Sigmoid colon (tissue), 6 donors: ENCODE measurements at regions not wholly inside any gene's neighbourhood (a gene's known extent, or its start where the extent isn't known, plus 50 kb on each side); places are given as distances from the start of the nearest gene placed in this dataset.

Experiments used
- DNase-seq: peaks from one replicate; pipeline ENCODE4 v3.0.0-alpha.2; 2019
- H3K27ac ChIP-seq, 4 donors: fragments of 200-600 bp; sonication (generic); one replicate each; pipeline ENCODE4 v1.5.1; 2016 to 2019; ENCODE audit warnings: mild to moderate bottlenecking in 1 of 4
- H3K27me3 ChIP-seq, 3 donors: fragments of 200-600 bp; sonication (generic); one replicate each; pipeline ENCODE4 v1.5.1; 2019; ENCODE audit warnings: mild to moderate bottlenecking in 1 of 3
- H3K36me3 ChIP-seq, 4 donors: fragments of 200-600 bp; sonication (generic); one replicate each; pipeline ENCODE4 v1.5.1; 2016 to 2019
- H3K4me1 ChIP-seq, 4 donors: fragments of 200-600 bp; sonication (generic); one replicate each; pipeline ENCODE4 v1.5.1; 2017 to 2019
- H3K4me3 ChIP-seq, 4 donors: fragments of 200-600 bp; sonication (generic); one replicate each; pipeline ENCODE4 v1.5.1; 2017 to 2019; ENCODE audit warnings: mild to moderate bottlenecking in 2 of 4, moderate library complexity in 1 of 4
- H3K9me3 ChIP-seq, 4 donors: fragments of 200-600 bp in 3 of 4; sonication (generic) in 3 of 4; one replicate each; pipeline versions ENCODE4 v1.5.1 to v1.6.1; 2013 to 2019
- EP300 ChIP-seq, 4 donors: sonication (generic); formaldehyde crosslinking; IDR thresholded peaks; one replicate each; pipeline ENCODE4 v1.6.1; 2017; ENCODE audit warnings: antibody characterized with exemption in 4 of 4
- POLR2A ChIP-seq, 2 donors: fragments of 450-650 bp; IDR thresholded peaks; one replicate each; pipeline ENCODE4 v1.6.1; 2016; ENCODE audit warnings: antibody characterized with exemption in 2 of 2, mild to moderate bottlenecking in 2 of 2, moderate library complexity in 2 of 2
- POLR2AphosphoS5 ChIP-seq, 4 donors: sonication (generic); formaldehyde crosslinking; IDR thresholded peaks; one replicate each; pipeline ENCODE4 v1.6.1; 2017; ENCODE audit warnings: antibody characterized with exemption in 4 of 4
- WGBS, 2 donors: extraction: QIAGEN DNeasy Blood & Tissue Kit; methylation state at CpG; one replicate each; pipeline ENCODE4 v1.1.7; 2013; 5-methylcytosine and 5-hydroxymethylcytosine counted together
- intact Hi-C: fragments of 100-400 bp; cut with DNase I; formaldehyde crosslinking; loops from one replicate; pipeline ENCODE4 v1.15.1; 2023
- TF ChIP-seq, protein P1 (sequence below), 4 experiments: fragments of 450-650 bp in 3 of 4; fragments of 200-600 bp in 1 of 4; IDR thresholded peaks; one replicate each; pipeline ENCODE4 v1.5.1; 2016 to 2019; ENCODE audit warnings: antibody characterized with exemption in 4 of 4, mild to moderate bottlenecking in 3 of 4, moderate library complexity in 2 of 4
- donor health status: healthy with polysubstance abuse.
- donor health status: healthy.

- Histone ChIP-seq H3K27me3 (no peaks in the 10 kb centered on the region), H3K4me3 (no peak overlapping the region), H3K36me3 (no peaks in the 10 kb centered on the region), H3K9me3 (no peaks in the 10 kb centered on the region), H3K27ac (no peak overlapping the region), H3K4me1 (no peaks in the 10 kb centered on the region)
- DNase-seq, result no peak
- TF ChIP-seq POLR2A (IDR thresholded peaks at IDR 0.05) (no peak), EP300 (IDR thresholded peaks at IDR 0.05) (no peak), POLR2AphosphoS5 (IDR thresholded peaks at IDR 0.05) (no peak)
- TF ChIP-seq, protein P1, sequence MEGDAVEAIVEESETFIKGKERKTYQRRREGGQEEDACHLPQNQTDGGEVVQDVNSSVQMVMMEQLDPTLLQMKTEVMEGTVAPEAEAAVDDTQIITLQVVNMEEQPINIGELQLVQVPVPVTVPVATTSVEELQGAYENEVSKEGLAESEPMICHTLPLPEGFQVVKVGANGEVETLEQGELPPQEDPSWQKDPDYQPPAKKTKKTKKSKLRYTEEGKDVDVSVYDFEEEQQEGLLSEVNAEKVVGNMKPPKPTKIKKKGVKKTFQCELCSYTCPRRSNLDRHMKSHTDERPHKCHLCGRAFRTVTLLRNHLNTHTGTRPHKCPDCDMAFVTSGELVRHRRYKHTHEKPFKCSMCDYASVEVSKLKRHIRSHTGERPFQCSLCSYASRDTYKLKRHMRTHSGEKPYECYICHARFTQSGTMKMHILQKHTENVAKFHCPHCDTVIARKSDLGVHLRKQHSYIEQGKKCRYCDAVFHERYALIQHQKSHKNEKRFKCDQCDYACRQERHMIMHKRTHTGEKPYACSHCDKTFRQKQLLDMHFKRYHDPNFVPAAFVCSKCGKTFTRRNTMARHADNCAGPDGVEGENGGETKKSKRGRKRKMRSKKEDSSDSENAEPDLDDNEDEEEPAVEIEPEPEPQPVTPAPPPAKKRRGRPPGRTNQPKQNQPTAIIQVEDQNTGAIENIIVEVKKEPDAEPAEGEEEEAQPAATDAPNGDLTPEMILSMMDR (IDR thresholded peaks at IDR 0.05), result no peak
- intact Hi-C loops, result no loop called here
- WGBS, 2 donors, result 95 to 98% methylated on average over 1 of the region's 1 CpG
Measured at GRCh38 chr6:128740951-128741350, 142.0 kb upstream of the LAMA2 start.

- no peak for DNase-seq
- Histone ChIP-seq H3K9me3 (no peaks in the 10 kb centered on the region), H3K4me3 (no peak overlapping the region), H3K27me3 (no peaks in the 10 kb centered on the region), H3K4me1 (no peaks in the 10 kb centered on the region), H3K27ac (no peak overlapping the region), H3K36me3 (no peaks in the 10 kb centered on the region)
- TF ChIP-seq POLR2A (IDR thresholded peaks at IDR 0.05) (no peak), EP300 (IDR thresholded peaks at IDR 0.05) (no peak), POLR2AphosphoS5 (IDR thresholded peaks at IDR 0.05) (no peak)
- TF ChIP-seq, protein P1 (IDR thresholded peaks at IDR 0.05), result no peak
- intact Hi-C loops, result no loop called here
- 74 to 77% methylated on average over 2 of the region's 2 CpGs for WGBS, 2 donors
Measured at GRCh38 chr6:128739112-128739511, 143.8 kb upstream of the LAMA2 start.

GRCh38 chr6:128738112-128738511, 144.8 kb upstream of the LAMA2 start:
- intact Hi-C loops, result no loop called here
- no peak for TF ChIP-seq EP300 (IDR thresholded peaks at IDR 0.05)
- no peak for TF ChIP-seq POLR2AphosphoS5 (IDR thresholded peaks at IDR 0.05)
- TF ChIP-seq, protein P1 (IDR thresholded peaks at IDR 0.05), result no peak
- TF ChIP-seq POLR2A (IDR thresholded peaks at IDR 0.05), result no peak

GRCh38 chr6:128736780-128737179, 146.2 kb upstream of the LAMA2 start:
- DNase-seq, result no peak
- H3K27ac ChIP-seq, result no peak overlapping the region
- no peak overlapping the region for H3K4me3 ChIP-seq
- TF ChIP-seq EP300 (IDR thresholded peaks at IDR 0.05), result no peak
- TF ChIP-seq POLR2AphosphoS5 (IDR thresholded peaks at IDR 0.05), result no peak
- no peak for TF ChIP-seq POLR2A (IDR thresholded peaks at IDR 0.05)
- TF ChIP-seq, protein P1 (IDR thresholded peaks at IDR 0.05), result no peak
- intact Hi-C loops, result no loop called here
- H3K36me3 ChIP-seq, result no peaks in the 10 kb centered on the region
- no peaks in the 10 kb centered on the region for H3K27me3 ChIP-seq
- H3K4me1 ChIP-seq, result no peaks in the 10 kb centered on the region
- no peaks in the 10 kb centered on the region for H3K9me3 ChIP-seq

More at GRCh38 chr6:128738112-128738511, 144.8 kb upstream of the LAMA2 start:
- WGBS, 2 donors, result 21 to 67% methylated on average over 3 of the region's 3 CpGs
- Histone ChIP-seq H3K27me3 (no peaks in the 10 kb centered on the region), H3K9me3 (no peaks in the 10 kb centered on the region), H3K36me3 (no peaks in the 10 kb centered on the region), H3K4me3 (no peak overlapping the region), H3K4me1 (no peaks in the 10 kb centered on the region), H3K27ac (no peak overlapping the region)
- DNase-seq, result no peak
